GM12865 (cell line): ENCODE measurements at regions not wholly inside any gene's neighbourhood (a gene's known extent, or its start where the extent isn't known, plus 50 kb on each side); places are given as distances from the start of the nearest gene placed in this dataset.
"Not testable (repeated sequence)": the region's sequence is repeated elsewhere in the genome, so short reads cannot be mapped to it uniquely, and the experiment has no call there.

Experiments
- DNase-seq: peaks from one replicate; pipeline ENCODE4 v3.0.0; 2010; ENCODE audit warnings: low read depth
- H3K4me3 ChIP-seq: 2 replicates; pipeline ENCODE4 v1.5.1; 2011; ENCODE audit warnings: mild to moderate bottlenecking, low read depth, low read length, control low read depth
- TF ChIP-seq, protein P1 (sequence below): IDR thresholded peaks from 2 replicates; pipeline ENCODE4 v1.5.1; 2011; ENCODE audit warnings: low read length, control low read depth, low read depth, inconsistent platforms; ENCODE audit not compliant: insufficient read depth; ENCODE audit errors: missing control alignments

DNA sequence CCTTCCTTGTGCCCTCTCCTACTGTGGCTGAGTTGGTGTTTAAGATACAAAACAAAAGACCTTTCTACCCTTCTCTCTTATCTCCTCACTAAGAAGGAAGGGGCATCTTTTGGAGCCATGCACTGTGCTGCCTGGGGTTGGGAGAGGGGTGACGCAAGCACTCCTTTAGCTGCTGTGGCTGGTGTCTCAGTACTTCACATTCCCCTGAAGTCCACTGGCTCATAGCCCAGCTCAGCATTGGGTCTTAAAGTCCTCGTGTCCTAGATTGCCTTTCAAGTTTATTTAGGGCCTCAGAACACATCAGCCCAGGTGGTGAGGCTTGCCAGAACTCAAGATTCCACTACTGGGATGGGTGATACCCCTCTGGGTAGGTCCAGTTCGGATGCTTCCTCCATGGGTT is 325.9 kb upstream of the CYLC2 start:
- DNase-seq = no peak
- TF ChIP-seq, protein P1, sequence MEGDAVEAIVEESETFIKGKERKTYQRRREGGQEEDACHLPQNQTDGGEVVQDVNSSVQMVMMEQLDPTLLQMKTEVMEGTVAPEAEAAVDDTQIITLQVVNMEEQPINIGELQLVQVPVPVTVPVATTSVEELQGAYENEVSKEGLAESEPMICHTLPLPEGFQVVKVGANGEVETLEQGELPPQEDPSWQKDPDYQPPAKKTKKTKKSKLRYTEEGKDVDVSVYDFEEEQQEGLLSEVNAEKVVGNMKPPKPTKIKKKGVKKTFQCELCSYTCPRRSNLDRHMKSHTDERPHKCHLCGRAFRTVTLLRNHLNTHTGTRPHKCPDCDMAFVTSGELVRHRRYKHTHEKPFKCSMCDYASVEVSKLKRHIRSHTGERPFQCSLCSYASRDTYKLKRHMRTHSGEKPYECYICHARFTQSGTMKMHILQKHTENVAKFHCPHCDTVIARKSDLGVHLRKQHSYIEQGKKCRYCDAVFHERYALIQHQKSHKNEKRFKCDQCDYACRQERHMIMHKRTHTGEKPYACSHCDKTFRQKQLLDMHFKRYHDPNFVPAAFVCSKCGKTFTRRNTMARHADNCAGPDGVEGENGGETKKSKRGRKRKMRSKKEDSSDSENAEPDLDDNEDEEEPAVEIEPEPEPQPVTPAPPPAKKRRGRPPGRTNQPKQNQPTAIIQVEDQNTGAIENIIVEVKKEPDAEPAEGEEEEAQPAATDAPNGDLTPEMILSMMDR = no peak
- H3K4me3 ChIP-seq = no peak overlapping the region

DNA sequence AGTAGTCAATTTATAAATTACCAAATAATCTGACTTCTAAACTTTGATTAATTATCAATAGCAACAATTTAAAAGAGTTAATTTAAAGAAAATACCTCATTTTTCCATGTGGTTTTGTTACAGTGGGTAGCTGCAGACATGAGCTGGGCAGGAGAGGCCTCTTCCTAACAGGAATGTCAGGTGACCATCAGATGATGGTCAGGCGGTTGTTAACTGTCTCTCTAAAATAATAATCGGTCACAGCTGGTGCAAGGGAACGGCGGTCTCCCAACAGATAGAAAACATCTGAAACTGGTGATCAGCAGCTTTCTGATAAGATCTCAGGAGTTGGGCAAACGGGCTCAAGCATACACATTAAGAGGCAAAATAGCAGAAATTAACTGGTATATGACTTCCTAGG is 342.7 kb upstream of the CYLC2 start:
- TF ChIP-seq, protein P1 = no peak
- no peak for DNase-seq
- no peak overlapping the region for H3K4me3 ChIP-seq

DNA sequence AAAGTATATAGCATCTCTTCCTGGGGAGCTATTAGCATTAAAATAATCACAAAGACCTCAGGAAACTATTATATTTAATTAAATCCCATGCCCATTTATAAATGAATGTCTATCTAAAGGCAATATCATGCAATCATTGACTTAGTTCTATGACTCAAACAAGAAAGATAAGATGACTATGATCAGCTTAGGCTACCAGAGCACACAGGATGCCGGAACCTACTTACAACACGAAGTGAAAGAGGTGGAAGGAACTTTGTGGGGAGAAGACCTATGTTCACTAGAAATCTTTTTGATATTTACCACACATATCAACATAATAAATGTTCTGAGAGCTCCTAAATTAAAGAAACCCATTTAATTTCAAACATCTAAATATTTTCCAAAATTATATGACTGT is 344.2 kb upstream of the CYLC2 start:
- DNase-seq = no peak
- TF ChIP-seq, protein P1 = no peak
- H3K4me3 ChIP-seq = no peak overlapping the region

DNA sequence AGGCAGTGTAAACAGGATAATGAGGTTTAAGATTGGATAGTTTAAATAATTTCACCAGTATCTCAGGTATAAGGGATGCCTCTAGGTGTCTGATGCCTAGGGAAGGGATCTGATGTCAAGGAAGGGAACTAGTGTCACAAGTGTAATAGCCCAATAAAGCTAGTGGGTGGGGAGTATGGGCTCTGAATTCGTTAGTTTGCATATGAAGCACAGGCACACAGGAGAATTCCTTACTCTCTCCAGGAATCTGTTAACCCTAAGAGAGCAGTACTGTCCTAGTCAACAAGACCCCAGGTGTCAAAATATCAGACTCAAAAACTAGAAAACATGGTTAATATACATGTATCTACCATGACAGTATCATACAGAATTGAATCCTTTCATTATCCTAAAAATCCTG is 352.5 kb upstream of the CYLC2 start:
- DNase-seq = no peak
- TF ChIP-seq, protein P1 = no peak
- H3K4me3 ChIP-seq = no peak overlapping the region

DNA sequence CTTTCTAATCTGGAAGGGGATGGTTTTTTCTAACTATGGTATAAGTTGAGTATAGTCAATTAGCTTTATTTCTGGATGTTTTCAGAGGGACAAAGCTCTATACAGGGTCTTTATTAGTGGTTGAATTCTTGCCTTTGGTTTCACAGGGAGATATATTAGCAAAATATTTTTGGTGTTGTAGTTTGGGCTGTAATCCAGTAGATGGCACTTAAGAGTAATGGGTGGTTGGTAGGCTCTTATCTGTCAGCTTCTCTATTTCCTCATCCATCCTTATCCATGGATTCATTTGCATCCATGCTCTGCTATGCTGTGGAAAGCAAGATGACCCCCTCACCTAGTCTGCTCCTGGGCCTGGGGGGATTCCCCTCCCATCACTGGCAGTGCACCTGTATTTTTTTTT is 363.6 kb upstream of the CYLC2 start:
- peak; percentile 31 for DNase-seq
- TF ChIP-seq, protein P1 = peak; percentile 53
- H3K4me3 ChIP-seq = no peak overlapping the region

DNA sequence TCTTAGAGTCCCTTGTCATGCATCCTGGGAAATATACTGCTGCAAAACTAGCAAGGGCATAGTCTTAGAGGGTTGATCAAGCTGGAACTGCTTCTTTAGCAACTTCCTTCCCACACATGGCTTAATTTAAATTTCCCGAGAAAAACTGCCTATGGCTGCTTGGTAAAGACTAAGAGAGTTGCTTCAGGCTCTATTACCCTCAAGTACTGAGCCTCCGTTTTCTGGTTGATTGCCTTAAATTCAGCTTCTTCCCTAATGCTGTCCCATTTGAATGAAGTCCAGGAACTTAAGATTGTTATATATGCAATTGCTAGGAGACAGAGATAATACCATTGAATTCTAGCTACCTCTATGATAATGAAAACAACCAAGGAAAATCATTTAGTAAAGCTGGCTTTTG is 385.7 kb upstream of the CYLC2 start:
- TF ChIP-seq, protein P1 = no peak
- no peak overlapping the region for H3K4me3 ChIP-seq
- DNase-seq = no peak

DNA sequence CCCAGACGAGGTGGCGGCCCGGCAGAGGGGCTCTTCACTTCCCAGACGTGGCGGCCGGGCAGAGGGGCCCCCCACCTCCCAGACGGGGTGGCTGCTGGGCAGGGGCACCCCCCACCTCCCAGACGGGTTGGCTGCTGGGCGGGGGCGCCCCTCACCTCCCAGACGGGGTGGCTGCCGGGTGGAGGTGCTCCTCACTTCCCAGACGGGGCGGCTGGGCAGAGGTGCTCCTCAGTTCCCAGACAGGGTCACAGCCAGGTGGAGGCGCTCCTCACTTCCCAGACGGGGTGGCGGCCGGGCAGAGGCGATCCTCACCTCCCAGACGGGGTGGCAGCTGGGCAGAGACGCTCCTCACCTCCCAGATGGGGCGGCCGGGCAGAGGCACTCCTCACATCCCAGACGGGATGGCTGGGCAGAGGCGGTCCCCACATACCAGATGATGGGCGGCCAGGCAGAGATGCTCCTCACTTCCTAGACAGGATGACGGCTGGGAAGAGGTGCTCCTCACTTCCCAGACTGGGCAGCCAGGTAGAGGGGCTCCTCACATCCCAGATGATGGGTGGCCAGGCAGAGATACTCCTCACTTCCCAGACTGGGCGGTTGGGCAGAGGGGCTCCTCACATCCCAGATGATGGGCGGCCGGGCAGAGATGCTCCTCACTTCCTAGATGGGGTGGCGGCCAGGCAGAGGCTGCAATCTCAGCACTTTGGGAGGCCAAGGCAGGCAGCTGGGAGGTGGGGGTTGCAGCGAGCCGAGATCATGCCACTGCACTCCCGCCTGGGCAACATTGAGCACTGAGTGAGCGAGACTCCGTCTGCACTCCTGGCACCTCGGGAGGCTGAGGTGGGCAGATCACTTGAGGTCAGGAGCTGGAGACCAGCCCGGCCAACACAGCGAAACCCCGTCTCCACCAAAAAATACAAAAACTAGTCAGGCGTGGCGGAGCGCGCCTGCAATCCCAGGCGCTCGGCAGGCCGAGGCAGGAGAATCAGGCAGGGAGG is 391.6 kb upstream of the CYLC2 start:
- DNase-seq, H3K4me3 ChIP-seq: not testable (repeated sequence)
